ENCODE measurements at regions not wholly inside any gene's neighbourhood (a gene's known extent, or its start where the extent isn't known, plus 50 kb on each side); places are given as distances from the start of the nearest gene placed in this dataset.

GRCh38 chr11:130772266-130773227 lies 143.7 kb downstream of the SNX19 start:
- TF ChIP-seq POLR2A (IDR thresholded peaks at IDR 0.05) (no peak), CTCF (IDR thresholded peaks at IDR 0.05 in 4 of 5, conservative IDR thresholded peaks at IDR 0.05 in 1 of 5) (no peak)

Data from gastrocnemius medialis (tissue), 4 donors.